ENCODE measurements at regions not wholly inside any gene's neighbourhood (a gene's known extent, or its start where the extent isn't known, plus 50 kb on each side); places are given as distances from the start of the nearest gene placed in this dataset.

DNA sequence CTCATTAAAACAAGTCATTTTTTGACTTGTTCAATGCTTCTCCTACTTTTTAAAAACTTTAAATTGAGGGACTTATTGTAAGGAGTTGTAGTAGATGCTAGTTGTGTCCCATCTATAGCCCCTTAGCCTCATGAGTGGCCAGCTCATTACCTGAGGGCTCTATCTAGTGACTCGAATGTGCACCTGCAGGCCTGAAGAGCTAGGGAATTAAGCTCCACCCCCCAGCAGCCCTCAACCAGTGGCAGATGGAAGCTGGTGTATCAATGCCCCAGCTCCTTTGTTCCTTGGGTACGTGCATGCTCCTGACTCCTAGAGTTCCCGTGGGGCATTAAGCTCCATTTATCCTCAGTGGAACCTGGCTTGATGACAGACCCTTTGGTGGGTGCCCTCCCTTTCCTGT, 146.7 kb upstream of the FAM9B start:
- Histone ChIP-seq H3K36me3 (replicated peaks in 1 of 2) (no peaks in the 10 kb centered on the region), H3K4me1 (replicated peaks in 1 of 2) (no peaks in the 10 kb centered on the region), H3K27me3 (peaks cover 2% of the 10 kb centered on the region), H3K9me3 (replicated peaks in 1 of 3) (no peaks in the 10 kb centered on the region), H3K27ac (no peak overlapping the region), H3K4me3 (no peak overlapping the region)
- TF ChIP-seq POLR2A (IDR thresholded peaks at IDR 0.05) = no peak
- TF ChIP-seq, protein P1, sequence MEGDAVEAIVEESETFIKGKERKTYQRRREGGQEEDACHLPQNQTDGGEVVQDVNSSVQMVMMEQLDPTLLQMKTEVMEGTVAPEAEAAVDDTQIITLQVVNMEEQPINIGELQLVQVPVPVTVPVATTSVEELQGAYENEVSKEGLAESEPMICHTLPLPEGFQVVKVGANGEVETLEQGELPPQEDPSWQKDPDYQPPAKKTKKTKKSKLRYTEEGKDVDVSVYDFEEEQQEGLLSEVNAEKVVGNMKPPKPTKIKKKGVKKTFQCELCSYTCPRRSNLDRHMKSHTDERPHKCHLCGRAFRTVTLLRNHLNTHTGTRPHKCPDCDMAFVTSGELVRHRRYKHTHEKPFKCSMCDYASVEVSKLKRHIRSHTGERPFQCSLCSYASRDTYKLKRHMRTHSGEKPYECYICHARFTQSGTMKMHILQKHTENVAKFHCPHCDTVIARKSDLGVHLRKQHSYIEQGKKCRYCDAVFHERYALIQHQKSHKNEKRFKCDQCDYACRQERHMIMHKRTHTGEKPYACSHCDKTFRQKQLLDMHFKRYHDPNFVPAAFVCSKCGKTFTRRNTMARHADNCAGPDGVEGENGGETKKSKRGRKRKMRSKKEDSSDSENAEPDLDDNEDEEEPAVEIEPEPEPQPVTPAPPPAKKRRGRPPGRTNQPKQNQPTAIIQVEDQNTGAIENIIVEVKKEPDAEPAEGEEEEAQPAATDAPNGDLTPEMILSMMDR (IDR thresholded peaks at IDR 0.05) = no peak
- intact Hi-C loops (cut with DNase I) = no loop called here
- no peak for DNase-seq
- 40 to 86% (median 76%) methylated on average over 1 to 3 of the region's 3 CpGs for WGBS, 4 donors

DNA sequence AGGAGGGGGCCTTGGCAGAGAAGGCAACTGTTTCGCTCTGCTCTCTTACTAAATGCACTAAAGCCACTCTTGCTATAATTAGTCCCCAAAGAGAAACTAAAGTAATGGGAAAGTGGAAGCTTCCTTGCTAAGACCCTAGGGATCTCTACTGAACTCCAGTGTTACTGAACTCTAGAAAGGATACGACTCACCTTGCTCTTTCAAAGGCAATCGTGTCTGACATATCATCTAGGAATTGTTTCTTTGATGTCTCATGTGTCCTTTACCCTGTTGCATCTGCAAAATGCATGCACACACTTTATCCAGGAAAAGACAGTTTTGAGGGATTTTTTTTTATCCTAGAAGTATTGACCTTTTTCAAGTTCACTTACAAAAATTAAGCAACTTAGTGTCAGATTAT, 148.1 kb upstream of the FAM9B start:
- 68 to 78% (median 73%) methylated on average over 2 to 3 of the region's 3 CpGs for WGBS, 4 donors
- H3K27ac ChIP-seq = no peak overlapping the region

DNA sequence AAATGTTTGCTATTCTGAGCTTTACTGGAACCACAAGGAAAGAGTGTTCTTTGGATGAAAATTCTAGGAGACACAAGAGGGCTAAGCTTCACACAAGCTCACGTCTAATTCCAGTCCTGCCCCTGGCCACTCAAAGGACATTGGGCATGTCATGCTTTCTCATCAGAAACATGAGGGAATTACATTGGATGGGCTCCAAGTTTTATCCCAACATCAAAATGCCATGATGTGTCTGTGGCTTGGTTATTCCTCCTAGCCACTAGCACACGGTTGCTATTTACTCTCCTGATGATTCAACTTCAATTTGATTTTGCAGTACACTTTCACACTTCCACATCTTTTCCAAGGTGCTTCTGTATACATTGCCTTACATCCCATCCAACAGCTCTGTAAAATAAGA, 149.6 kb upstream of the FAM9B start:
- intact Hi-C loops (cut with DNase I) = no loop called here
- Histone ChIP-seq H3K9me3 (replicated peaks in 1 of 3) (no peaks in the 10 kb centered on the region), H3K4me3 (no peak overlapping the region), H3K4me1 (replicated peaks in 1 of 2) (no peaks in the 10 kb centered on the region), H3K27me3 (peaks cover 16% of the 10 kb centered on the region), H3K27ac (no peak overlapping the region), H3K36me3 (replicated peaks in 1 of 2) (no peaks in the 10 kb centered on the region)
- 75 to 100% (median 81%) methylated on average over 2 of the region's 2 CpGs for WGBS, 4 donors
- DNase-seq = no peak
- TF ChIP-seq, protein P1 (IDR thresholded peaks at IDR 0.05) = no peak
- no peak for TF ChIP-seq POLR2A (IDR thresholded peaks at IDR 0.05)

More for the DNA sequence above, 148.1 kb upstream of the FAM9B start:
- Histone ChIP-seq H3K9me3 (replicated peaks in 1 of 3) (no peaks in the 10 kb centered on the region), H3K27me3 (peaks cover 8% of the 10 kb centered on the region), H3K4me1 (replicated peaks in 1 of 2) (no peaks in the 10 kb centered on the region), H3K4me3 (no peak overlapping the region), H3K36me3 (replicated peaks in 1 of 2) (no peaks in the 10 kb centered on the region)
- DNase-seq = no peak
- intact Hi-C loops (cut with DNase I) = no loop called here
- no peak for TF ChIP-seq POLR2A (IDR thresholded peaks at IDR 0.05)
- TF ChIP-seq, protein P1 (IDR thresholded peaks at IDR 0.05) = no peak

DNA sequence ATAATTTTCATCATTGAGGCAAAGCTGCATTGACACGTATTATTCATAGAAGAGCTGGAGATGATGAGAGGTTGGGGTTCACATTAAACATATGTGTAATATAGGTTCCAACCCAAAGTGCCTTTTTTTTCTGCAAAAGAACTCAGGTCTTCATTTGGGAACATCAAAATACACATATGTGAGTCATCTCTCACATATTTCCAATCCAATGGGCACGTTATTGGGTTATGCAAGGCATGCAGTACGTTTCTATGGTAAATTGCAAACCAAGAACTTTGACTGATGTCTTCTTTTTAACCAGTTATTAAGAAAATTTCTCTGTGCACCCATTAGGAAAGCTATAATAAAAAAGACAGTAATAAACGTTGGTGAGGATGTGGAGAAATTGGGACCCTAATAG, 150.3 kb upstream of the FAM9B start:
- Histone ChIP-seq H3K4me3 (no peak overlapping the region), H3K36me3 (replicated peaks in 1 of 2) (no peaks in the 10 kb centered on the region), H3K27ac (no peak overlapping the region), H3K9me3 (replicated peaks in 1 of 3) (no peaks in the 10 kb centered on the region), H3K4me1 (replicated peaks in 1 of 2) (no peaks in the 10 kb centered on the region), H3K27me3 (peaks cover 16% of the 10 kb centered on the region)
- DNase-seq = no peak
- TF ChIP-seq POLR2A (IDR thresholded peaks at IDR 0.05) = no peak
- TF ChIP-seq, protein P1 (IDR thresholded peaks at IDR 0.05) = no peak
- 54 to 70% (median 68%) methylated on average over 4 of the region's 4 CpGs for WGBS, 4 donors
- intact Hi-C loops (cut with DNase I) = no loop called here

Data from adrenal gland (tissue), 9 donors.